ENCODE measurements at regions not wholly inside any gene's neighbourhood (a gene's known extent, or its start where the extent isn't known, plus 50 kb on each side); places are given as distances from the start of the nearest gene placed in this dataset.

GRCh38 chr9:86665416-86665815, 281.9 kb downstream of the GAS1 start:
- TF ChIP-seq CTCF (IDR thresholded peaks at IDR 0.05) (no peak), POLR2A (IDR thresholded peaks at IDR 0.05; ENCODE audit: low read depth) (no peak), EP300 (IDR thresholded peaks at IDR 0.05) (no peak)

Data from esophagus muscularis mucosa (tissue), 4 donors.